ENCODE measurements at regions not wholly inside any gene's neighbourhood (a gene's known extent, or its start where the extent isn't known, plus 50 kb on each side); places are given as distances from the start of the nearest gene placed in this dataset.

GRCh38 chr10:62708569-62708968 is 96.0 kb upstream of the ADO start:
- TF ChIP-seq POLR2A (IDR thresholded peaks at IDR 0.05) = no peak
- TF ChIP-seq CTCF (IDR thresholded peaks at IDR 0.05) = no peak

Data from heart left ventricle (tissue), 13 donors.